ENCODE measurements at regions not wholly inside any gene's neighbourhood (a gene's known extent, or its start where the extent isn't known, plus 50 kb on each side); places are given as distances from the start of the nearest gene placed in this dataset.

- CTCF ChIA-PET: no interaction called here
- no peak for DNase-seq
Measured at GRCh38 chr1:98546319-98546718, 115.2 kb upstream of the SNX7 start.

More at GRCh38 chr1:98546319-98546718, 115.2 kb upstream of the SNX7 start:
- Histone ChIP-seq H3K79me2 (ENCODE audit: insufficient read depth) (no peaks in the 10 kb centered on the region), H3K4me1 (ENCODE audit: control insufficient read depth in 1 of 2, insufficient read depth in 2 of 2, low read depth in 1 of 2, low read length in 1 of 2) (no peaks in the 10 kb centered on the region), H2AFZ (ENCODE audit: low read depth) (no peak overlapping the region), H3K9me3 (no peaks in the 10 kb centered on the region), H3K9ac (no peak overlapping the region), H3K27me3 (ENCODE audit: insufficient read depth) (no peaks in the 10 kb centered on the region), H3K36me3 (replicated peaks in 1 of 2; ENCODE audit: control insufficient read depth in 1 of 2, insufficient read depth in 2 of 2, low read length in 1 of 2) (no peaks in the 10 kb centered on the region), H3F3A (replicated peaks; ENCODE audit: insufficient read depth) (peaks cover 5% of the 10 kb centered on the region), H3K9me2 (no peaks in the 10 kb centered on the region), H3K4me3 (ENCODE audit: low read depth in 2 of 2, low read length in 1 of 2) (no peak overlapping the region), H4K20me1 (ENCODE audit: insufficient read depth) (no peaks in the 10 kb centered on the region), H3K27ac (ENCODE audit: low read depth in 2 of 2, low read length in 1 of 2) (no peak overlapping the region), H3K4me2 (no peak overlapping the region)
- POLR2A ChIA-PET: no interaction called here
- TF ChIP-seq CHD2 (IDR thresholded peaks at IDR 0.05; ENCODE audit: low read length, partially characterized antibody) (no peak), USF2 (IDR thresholded peaks at IDR 0.05; ENCODE audit: borderline replicate concordance, low read depth, low read length) (no peak), POLR2AphosphoS5 (IDR thresholded peaks at IDR 0.05; ENCODE audit: low read depth, low read length) (no peak), GATA2 (CRISPR knock-in tag; IDR thresholded peaks at IDR 0.05) (no peak), MAX (IDR thresholded peaks at IDR 0.05; ENCODE audit: low read depth) (no peak), USF1 (IDR thresholded peaks at IDR 0.05; ENCODE audit: borderline replicate concordance, low read depth) (no peak), MXI1 (IDR thresholded peaks at IDR 0.05; ENCODE audit: low read depth, low read length) (no peak), FOXM1 (IDR thresholded peaks at IDR 0.05; ENCODE audit: low read depth) (no peak), SMC3 (IDR thresholded peaks at IDR 0.05; ENCODE audit: low read depth, low read length) (no peak), RAD21 (IDR thresholded peaks at IDR 0.05; ENCODE audit: low read length) (no peak), MEF2A (IDR thresholded peaks at IDR 0.05; ENCODE audit: borderline replicate concordance, low read depth) (no peak), REST (IDR thresholded peaks at IDR 0.05; ENCODE audit: low read depth, low read length) (no peak), TEAD4 (IDR thresholded peaks at IDR 0.05; ENCODE audit: borderline replicate concordance, insufficient read depth) (no peak), EP300 (IDR thresholded peaks at IDR 0.05; ENCODE audit: borderline replicate concordance in 1 of 2, low read depth in 1 of 2, low read length in 1 of 2) (no peak), SIN3A (IDR thresholded peaks at IDR 0.05; ENCODE audit: borderline replicate concordance, low read depth, low read length) (no peak), FOSL2 (IDR thresholded peaks at IDR 0.05; ENCODE audit: borderline replicate concordance, low read depth) (no peak), NFIC (IDR thresholded peaks at IDR 0.05; ENCODE audit: borderline replicate concordance) (no peak)
